OCI-LY7 (cell line): ENCODE measurements at regions not wholly inside any gene's neighbourhood (a gene's known extent, or its start where the extent isn't known, plus 50 kb on each side); places are given as distances from the start of the nearest gene placed in this dataset.

Experiments
- BruUV-seq: library from RNA; stranded (reverse); fragments of 400-500 nt; replicated peaks from 2 replicates; lab custom pipeline; 2021; lab: Mats Ljungman, UMichigan
- CTCF ChIA-PET: fragments of 300-600 bp; sonication (Branson Sonifier 250); formaldehyde crosslinking; loops from one replicate; lab custom pipeline; 2022; ENCODE audit warnings: antibody characterized with exemption; ENCODE audit not compliant: unreplicated experiment; lab: Charles Lee
- POLR2A ChIA-PET: fragments of 300-600 bp; sonication (Branson Sonifier 250); formaldehyde crosslinking; loops from one replicate; lab custom pipeline; 2022; ENCODE audit warnings: antibody characterized with exemption; lab: Charles Lee
- DNase-seq: peaks from one replicate; pipeline ENCODE4 v3.0.0-alpha.2; 2015; ENCODE audit warnings: low spot score
- H2AFZ ChIP-seq: fragments of 200-600 bp; sonication (generic), shearing (Covaris generic); 2 replicates; pipeline ENCODE4 v1.6.1; 2014; ENCODE audit warnings: mild to moderate bottlenecking, antibody characterized with exemption, low read length, moderate library complexity
- H3K27ac ChIP-seq: fragments of 200-600 bp; sonication (generic); 2 replicates; pipeline ENCODE4 v1.5.1; 2014; ENCODE audit warnings: mixed run types, low read depth, mild to moderate bottlenecking, moderate library complexity, low read length, inconsistent platforms; ENCODE audit not compliant: poor library complexity, severe bottlenecking
- H3K36me3 ChIP-seq: fragments of 200-600 bp; sonication (generic); 2 replicates; pipeline ENCODE4 v1.6.1; 2014; ENCODE audit warnings: mild to moderate bottlenecking, antibody characterized with exemption, low read length, moderate library complexity, mixed read lengths; ENCODE audit not compliant: insufficient read depth
- H3K4me1 ChIP-seq: fragments of 200-600 bp; sonication (generic); 2 replicates; pipeline ENCODE4 v1.5.1; 2014; ENCODE audit warnings: mild to moderate bottlenecking, low read length; ENCODE audit not compliant: insufficient read depth, poor library complexity, severe bottlenecking
- H3K4me2 ChIP-seq: fragments of 200-600 bp; sonication (generic); 2 replicates; pipeline ENCODE4 v1.6.1; 2014; ENCODE audit warnings: mild to moderate bottlenecking, low read length
- H3K4me3 ChIP-seq: fragments of 200-600 bp; sonication (generic); 2 replicates; pipeline ENCODE4 v1.5.1; 2014; ENCODE audit warnings: mild to moderate bottlenecking, low read depth, low read length; ENCODE audit not compliant: poor library complexity, severe bottlenecking
- H3K79me2 ChIP-seq: fragments of 200-600 bp; sonication (generic); 2 replicates; pipeline ENCODE4 v1.6.1; 2016; ENCODE audit warnings: low read depth, mild to moderate bottlenecking, low read length, moderate library complexity, mixed read lengths; ENCODE audit not compliant: insufficient read depth
- H3K9me2 ChIP-seq: fragments of 200-600 bp; sonication (generic); 2 replicates; pipeline ENCODE4 v1.6.1; 2016; ENCODE audit warnings: mild to moderate bottlenecking, low read length, mixed read lengths; ENCODE audit not compliant: insufficient read depth
- H3K9me3 ChIP-seq: fragments of 200-600 bp; sonication (generic); 2 replicates; pipeline ENCODE4 v1.6.1; 2014; ENCODE audit warnings: mild to moderate bottlenecking, mixed run types, low read length, mixed read lengths
- H4K20me1 ChIP-seq: fragments of 200-600 bp; sonication (generic); 2 replicates; pipeline ENCODE4 v1.6.1; 2014; ENCODE audit warnings: mild to moderate bottlenecking, antibody characterized with exemption, low read length, moderate library complexity, mixed read lengths; ENCODE audit not compliant: insufficient read depth
- EZH2phosphoT487 ChIP-seq: fragments of 200-600 bp; sonication (generic); IDR thresholded peaks from 2 replicates; pipeline ENCODE4 v1.6.1; 2018; ENCODE audit warnings: low read depth, borderline replicate concordance, mild to moderate bottlenecking, mixed run types, antibody characterized with exemption, low read length, moderate library complexity, mixed read lengths
- intact Hi-C: fragments of 100-400 bp; cut with micrococcal nuclease; formaldehyde crosslinking; loops from one replicate; pipeline ENCODE4 v1.10.0; 2022; ENCODE audit not compliant: unreplicated experiment
- TF ChIP-seq, protein P1 (sequence below): fragments of 200-600 bp; sonication (generic); conservative IDR thresholded peaks from 2 replicates; pipeline ENCODE4 v1.5.1; 2014; ENCODE audit warnings: mild to moderate bottlenecking, antibody characterized with exemption, low read length, moderate library complexity, mixed read lengths

GRCh38 chr13:61728471-61728870 is 312.8 kb upstream of the PCDH20 start:
- H3K4me2 ChIP-seq, result no peak overlapping the region
- intact Hi-C loops, result no loop called here
- H3K79me2 ChIP-seq, result no peaks in the 10 kb centered on the region
- BruUV-seq, result no TSS peak
- H3K36me3 ChIP-seq, result no peaks in the 10 kb centered on the region
- no peak for DNase-seq
- no peak overlapping the region for H3K4me3 ChIP-seq
- no peak overlapping the region for H3K27ac ChIP-seq
- no peaks in the 10 kb centered on the region for H3K9me2 ChIP-seq
- CTCF ChIA-PET, result no interaction called here
- POLR2A ChIA-PET, result interaction anchor here (0.6 kb wide), 1 partner anchor 35 kb away, joined by 6 read pairs; no protein-coding TSS in a partner anchor
- no peaks in the 10 kb centered on the region for H3K4me1 ChIP-seq
- H2AFZ ChIP-seq, result no peak overlapping the region
- no peaks in the 10 kb centered on the region for H3K9me3 ChIP-seq
- TF ChIP-seq EZH2phosphoT487, result no peak
- TF ChIP-seq, protein P1, sequence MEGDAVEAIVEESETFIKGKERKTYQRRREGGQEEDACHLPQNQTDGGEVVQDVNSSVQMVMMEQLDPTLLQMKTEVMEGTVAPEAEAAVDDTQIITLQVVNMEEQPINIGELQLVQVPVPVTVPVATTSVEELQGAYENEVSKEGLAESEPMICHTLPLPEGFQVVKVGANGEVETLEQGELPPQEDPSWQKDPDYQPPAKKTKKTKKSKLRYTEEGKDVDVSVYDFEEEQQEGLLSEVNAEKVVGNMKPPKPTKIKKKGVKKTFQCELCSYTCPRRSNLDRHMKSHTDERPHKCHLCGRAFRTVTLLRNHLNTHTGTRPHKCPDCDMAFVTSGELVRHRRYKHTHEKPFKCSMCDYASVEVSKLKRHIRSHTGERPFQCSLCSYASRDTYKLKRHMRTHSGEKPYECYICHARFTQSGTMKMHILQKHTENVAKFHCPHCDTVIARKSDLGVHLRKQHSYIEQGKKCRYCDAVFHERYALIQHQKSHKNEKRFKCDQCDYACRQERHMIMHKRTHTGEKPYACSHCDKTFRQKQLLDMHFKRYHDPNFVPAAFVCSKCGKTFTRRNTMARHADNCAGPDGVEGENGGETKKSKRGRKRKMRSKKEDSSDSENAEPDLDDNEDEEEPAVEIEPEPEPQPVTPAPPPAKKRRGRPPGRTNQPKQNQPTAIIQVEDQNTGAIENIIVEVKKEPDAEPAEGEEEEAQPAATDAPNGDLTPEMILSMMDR, result no peak
- no peaks in the 10 kb centered on the region for H4K20me1 ChIP-seq

GRCh38 chr13:61727767-61728166 is 312.1 kb upstream of the PCDH20 start:
- intact Hi-C loops, result no loop called here
- Histone ChIP-seq H4K20me1 (no peaks in the 10 kb centered on the region), H3K9me2 (no peaks in the 10 kb centered on the region), H3K9me3 (no peaks in the 10 kb centered on the region), H3K4me3 (no peak overlapping the region), H2AFZ (no peak overlapping the region), H3K27ac (no peak overlapping the region), H3K36me3 (no peaks in the 10 kb centered on the region), H3K4me2 (no peak overlapping the region), H3K79me2 (no peaks in the 10 kb centered on the region), H3K4me1 (no peaks in the 10 kb centered on the region)
- no TSS peak for BruUV-seq
- TF ChIP-seq, protein P1, result no peak
- no peak for TF ChIP-seq EZH2phosphoT487
- no peak for DNase-seq
- CTCF ChIA-PET, result no interaction called here
- POLR2A ChIA-PET, result interaction anchor here (0.6 kb wide), 1 partner anchor 36 kb away, joined by 6 read pairs; no protein-coding TSS in a partner anchor

DNA sequence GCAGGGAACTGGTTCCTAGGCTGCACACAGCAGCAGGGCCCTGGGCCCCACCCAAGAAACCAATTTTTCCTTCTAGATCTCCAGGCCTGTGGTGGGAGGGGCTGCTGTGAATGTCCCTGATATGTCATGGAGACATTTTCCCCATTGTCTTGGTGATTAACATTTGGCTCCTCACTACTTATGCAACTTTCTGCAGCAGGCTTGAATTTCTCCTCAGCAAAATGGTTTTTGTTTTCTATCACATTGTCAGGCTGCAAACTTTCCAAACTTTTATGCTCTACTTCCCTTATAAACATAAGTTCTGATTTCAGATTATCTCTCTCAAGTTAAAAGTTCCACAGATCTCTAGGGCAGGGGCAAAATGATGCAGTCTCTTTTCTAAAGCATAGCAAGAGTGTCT is 310.2 kb upstream of the PCDH20 start:
- Histone ChIP-seq H4K20me1 (no peaks in the 10 kb centered on the region), H3K27ac (no peak overlapping the region), H3K4me1 (no peaks in the 10 kb centered on the region), H3K4me3 (no peak overlapping the region), H3K36me3 (no peaks in the 10 kb centered on the region), H3K9me2 (no peaks in the 10 kb centered on the region), H3K9me3 (no peaks in the 10 kb centered on the region), H3K79me2 (no peaks in the 10 kb centered on the region), H3K4me2 (no peak overlapping the region), H2AFZ (no peak overlapping the region)
- CTCF ChIA-PET, result no interaction called here
- DNase-seq, result no peak
- TF ChIP-seq, protein P1, result no peak
- no peak for TF ChIP-seq EZH2phosphoT487
- no TSS peak for BruUV-seq
- POLR2A ChIA-PET, result no interaction called here
- intact Hi-C loops, result no loop called here
